Inflammatory macrophage (primary cell): ENCODE measurements at regions not wholly inside any gene's neighbourhood (a gene's known extent, or its start where the extent isn't known, plus 50 kb on each side); places are given as distances from the start of the nearest gene placed in this dataset.
"Not testable (repeated sequence)": the region's sequence is repeated elsewhere in the genome, so short reads cannot be mapped to it uniquely, and the experiment has no call there.

ENCODE experiments used
- DNase-seq, 2 donors: peaks; one replicate each; pipeline ENCODE4 v3.0.0-alpha.2; 2020 to 2022

DNA sequence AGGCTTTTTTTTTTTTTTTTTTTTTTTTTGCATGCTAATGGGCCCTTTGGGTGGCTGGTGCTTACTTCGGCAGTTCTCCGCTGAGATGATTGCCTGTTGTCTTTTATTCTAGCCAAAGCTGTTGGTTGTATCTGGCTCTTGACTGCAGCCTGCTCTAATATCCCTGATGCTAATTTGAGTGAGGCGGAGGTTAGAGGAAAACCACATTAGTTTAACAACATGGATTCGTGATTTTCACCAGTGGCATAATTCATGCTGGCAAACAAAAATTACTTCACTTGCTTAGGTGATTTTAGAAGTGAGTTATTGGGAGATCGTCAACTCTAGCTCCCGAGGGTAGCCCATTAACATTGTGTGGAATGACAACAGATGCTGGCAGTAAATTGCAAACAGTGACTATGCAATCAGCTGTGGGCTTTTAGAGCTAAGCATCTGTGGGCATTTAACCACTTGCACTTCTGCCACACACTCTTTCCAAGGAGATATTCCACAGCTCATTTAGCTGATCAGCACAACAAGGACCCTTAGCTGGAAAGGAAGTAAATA, 97.6 kb upstream of the ZDHHC17 start:
- no peak for DNase-seq

DNA sequence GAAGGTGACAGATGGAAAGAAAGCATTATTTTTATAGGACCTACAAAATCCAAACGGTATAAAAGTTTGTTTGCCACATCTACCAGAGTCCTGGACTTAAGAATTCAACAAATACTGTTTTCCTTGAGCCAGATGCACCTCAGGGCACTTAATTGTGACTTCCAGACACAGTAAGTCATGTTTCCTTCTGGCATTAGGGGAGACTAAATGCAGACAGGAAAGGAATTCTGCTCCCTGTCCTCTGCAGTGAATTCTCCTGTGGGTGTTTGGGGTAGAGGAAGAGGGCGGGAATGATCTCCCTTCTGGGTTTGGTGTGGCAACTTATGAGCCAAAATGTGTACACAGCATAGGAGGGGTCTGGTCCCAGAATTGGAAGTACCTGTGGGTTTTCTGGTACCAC, 93.9 kb upstream of the ZDHHC17 start:
- DNase-seq: no peak

DNA sequence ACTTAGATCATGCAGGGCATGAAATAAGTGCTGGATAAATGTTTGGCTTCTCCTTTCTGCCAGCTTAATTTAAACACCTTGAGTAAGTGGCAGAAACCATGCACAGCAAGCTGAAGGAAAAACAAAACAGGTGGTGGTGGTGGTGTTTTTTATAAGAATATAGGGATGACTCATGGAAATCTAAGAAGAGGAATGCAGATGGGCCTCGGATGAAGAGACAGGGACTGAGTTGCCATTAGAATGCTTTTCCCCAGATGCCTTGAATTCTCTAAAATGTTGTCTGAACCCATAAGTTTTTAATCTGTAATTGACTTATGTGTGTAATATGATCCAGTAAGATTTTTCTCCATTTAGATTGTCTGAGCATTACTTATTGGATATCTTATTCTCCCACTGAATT, 93.1 kb upstream of the ZDHHC17 start:
- no peak for DNase-seq

- no peak for DNase-seq
Measured at GRCh38 chr12:76674669-76675315, 89.1 kb upstream of the ZDHHC17 start.

GRCh38 chr12:76676261-76676660, 87.7 kb upstream of the ZDHHC17 start:
- not testable (repeated sequence) for DNase-seq

DNA sequence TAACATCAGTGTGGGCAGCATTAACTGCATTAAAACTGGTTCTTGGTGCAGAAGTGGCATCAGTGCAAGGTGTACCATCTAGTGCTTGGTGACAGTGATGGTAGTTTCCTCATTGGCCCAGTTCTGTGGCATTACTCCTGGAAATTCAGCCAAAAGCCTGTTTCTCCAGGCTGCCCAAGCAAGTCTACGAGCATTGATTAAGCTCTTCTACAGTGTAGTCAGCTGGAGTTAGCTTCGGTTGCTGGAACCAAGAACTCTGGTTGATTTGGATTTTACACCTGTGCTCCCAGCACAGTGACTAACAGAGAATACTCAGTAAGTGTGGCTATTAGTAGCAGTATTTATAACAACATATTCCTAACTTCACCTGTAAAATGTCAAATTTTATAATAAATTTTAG, 84.9 kb upstream of the ZDHHC17 start:
- no peak for DNase-seq

GRCh38 chr12:76679778-76680177, 84.1 kb upstream of the ZDHHC17 start:
- DNase-seq: no peak

- DNase-seq: no peak
Measured at GRCh38 chr12:76680940-76681339, 83.0 kb upstream of the ZDHHC17 start.

DNA sequence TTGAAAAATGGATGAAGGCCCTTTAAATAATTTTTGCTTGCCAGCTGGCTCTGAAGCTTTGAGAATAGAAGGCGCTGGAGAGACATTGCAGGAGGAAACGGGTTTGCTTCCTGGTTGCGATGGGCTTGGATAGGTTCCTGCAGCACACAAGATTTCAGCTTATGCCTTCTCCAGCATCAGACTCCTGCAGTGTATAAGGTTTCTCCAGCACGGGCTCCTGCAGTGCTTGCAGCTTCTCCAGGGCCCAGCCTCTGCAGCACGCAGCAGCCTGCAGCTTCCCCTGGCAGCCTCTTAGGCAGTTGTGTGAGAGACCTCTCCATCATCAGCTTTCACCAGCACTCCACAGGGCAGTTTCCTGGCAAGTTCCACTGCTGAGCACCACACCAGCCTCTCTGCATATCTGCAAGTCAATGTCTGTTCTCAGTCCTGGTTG, 78.7 kb upstream of the ZDHHC17 start:
- DNase-seq: no peak

DNA sequence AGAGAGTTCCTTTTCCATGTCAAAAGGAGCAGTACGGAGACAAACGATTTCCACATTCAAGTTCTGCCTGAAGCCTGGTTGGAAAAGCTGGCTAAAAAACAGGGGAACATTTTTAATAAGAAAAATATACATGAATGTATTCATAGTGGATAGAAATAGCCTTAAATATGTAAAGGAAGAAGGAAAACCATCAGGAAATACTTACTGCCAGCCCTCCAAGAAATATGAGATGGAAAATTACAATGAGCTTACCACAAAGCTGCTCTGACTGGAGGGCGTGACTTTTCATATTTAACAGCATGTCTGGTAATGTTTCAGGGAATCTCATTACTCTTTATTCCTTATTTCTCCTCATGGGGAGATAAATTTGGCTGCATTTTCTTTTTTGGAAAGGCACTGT, 75.9 kb upstream of the ZDHHC17 start:
- DNase-seq: no peak

- peak in 1 of 2 donors; percentile 5 for DNase-seq
Measured at GRCh38 chr12:76688631-76689030, 75.3 kb upstream of the ZDHHC17 start.

GRCh38 chr12:76690921-76691700, 72.8 kb upstream of the ZDHHC17 start:
- no peak for DNase-seq

- DNase-seq: no peak
Measured at GRCh38 chr12:76692846-76693245, 71.1 kb upstream of the ZDHHC17 start.

GRCh38 chr12:76694369-76694768, 69.5 kb upstream of the ZDHHC17 start:
- no peak for DNase-seq

- DNase-seq: no peak
Measured at GRCh38 chr12:76696186-76696585, 67.7 kb upstream of the ZDHHC17 start.

DNA sequence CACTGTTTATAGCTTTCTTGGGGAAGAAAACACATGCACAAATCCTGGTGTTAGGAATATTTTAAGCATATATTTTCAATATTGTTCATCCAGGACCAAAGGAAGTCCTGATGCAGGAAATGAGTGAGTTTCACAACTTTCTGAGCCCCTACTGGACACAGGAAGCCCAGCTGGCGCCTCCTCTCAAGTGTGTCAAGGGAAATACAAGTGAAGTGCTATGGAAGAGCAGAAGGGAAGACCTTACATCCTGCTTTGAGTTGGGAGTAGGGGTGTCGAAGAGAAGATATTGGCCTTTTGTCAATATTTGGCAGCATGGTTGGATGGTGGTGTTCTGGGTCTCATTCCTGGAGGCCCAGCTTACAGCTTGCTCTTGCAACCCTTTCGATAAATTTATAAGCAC, 66.1 kb upstream of the ZDHHC17 start:
- DNase-seq: no peak

- no peak for DNase-seq
Measured at GRCh38 chr12:76698316-76698715, 65.6 kb upstream of the ZDHHC17 start.

- no peak for DNase-seq
Measured at GRCh38 chr12:76698966-76699365, 64.9 kb upstream of the ZDHHC17 start.

DNA sequence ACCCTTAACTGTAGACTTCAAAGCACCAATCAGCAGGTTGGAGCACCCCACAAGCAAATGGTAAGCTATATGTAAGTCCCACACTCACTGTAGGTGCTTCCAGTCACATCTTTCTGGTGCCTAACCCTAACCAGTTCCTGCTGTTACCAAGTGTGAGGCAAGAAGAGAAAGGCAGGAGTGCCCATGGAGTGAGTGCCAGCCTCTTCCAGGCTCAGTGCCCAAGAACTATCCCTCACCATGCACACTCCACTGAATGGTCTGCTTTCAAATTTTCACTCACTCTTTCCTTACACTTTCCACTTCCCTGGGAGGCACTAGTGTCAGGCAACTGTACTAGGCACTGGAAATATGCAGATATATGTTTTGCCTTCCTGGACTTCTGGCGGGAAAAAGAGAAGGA, 62.2 kb upstream of the ZDHHC17 start:
- no peak for DNase-seq

DNA sequence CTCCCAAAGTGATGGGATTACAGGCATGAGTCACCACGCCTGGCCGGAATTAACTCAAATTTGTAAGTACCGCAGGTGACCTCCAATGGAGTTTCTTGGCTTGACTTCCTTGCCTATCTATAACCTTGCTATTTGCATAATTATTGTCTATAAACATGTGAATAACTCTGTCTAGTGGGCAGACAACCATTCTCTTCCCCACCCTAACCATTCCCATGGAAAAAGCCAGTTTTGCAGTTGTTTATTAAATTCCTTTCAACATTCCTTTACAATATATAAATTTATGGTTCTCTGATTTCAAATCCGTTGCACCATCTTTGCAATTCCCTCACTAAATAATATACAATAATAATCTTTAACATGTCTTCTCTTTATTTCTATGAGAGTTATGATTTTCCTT, 61.0 kb upstream of the ZDHHC17 start:
- DNase-seq: no peak

DNA sequence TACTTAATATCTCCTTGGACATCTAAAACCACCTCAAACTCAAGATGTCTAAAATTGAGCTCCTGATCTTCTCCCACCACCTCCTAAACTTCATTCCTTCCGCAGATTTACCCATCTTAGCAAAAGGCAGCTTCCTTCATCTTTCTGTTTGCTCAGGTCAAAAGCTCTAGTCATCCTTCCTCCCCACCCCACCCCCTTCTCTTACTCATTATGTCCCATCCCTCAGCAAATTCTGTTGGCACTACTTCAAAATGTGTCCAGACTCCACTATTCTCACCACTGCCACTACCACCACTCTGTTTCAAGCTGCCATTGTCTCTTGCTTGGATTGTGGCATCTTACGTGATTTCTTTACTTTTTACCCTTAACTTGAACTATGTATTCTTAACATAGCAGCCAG, 59.2 kb upstream of the ZDHHC17 start:
- no peak for DNase-seq

GRCh38 chr12:76706101-76706500, 57.8 kb upstream of the ZDHHC17 start:
- DNase-seq: peak in 1 of 2 donors; percentile 3

DNA sequence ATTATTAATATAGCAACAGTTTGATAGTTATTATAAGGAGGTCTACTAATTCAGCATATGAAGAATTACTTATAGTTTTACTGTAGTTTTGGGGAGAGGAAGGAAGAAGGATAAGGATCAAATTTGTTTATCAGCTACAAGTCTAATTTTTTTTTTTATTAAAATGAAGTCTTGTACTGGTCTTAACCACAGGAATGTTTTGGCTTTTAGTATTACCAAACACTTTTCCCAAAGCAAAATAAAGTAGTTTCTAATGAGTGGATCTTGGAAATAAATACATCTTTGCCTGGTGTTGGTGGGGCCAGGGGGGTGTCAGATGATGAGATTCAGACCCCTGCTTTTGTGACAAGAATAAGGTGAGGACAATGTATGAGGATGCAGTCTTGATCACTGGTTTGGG, 57.2 kb upstream of the ZDHHC17 start:
- no peak for DNase-seq

- no peak for DNase-seq
Measured at GRCh38 chr12:76707772-76708171, 56.1 kb upstream of the ZDHHC17 start.
